Liver (tissue), 3 donors: ENCODE measurements at regions not wholly inside any gene's neighbourhood (a gene's known extent, or its start where the extent isn't known, plus 50 kb on each side); places are given as distances from the start of the nearest gene placed in this dataset.

Experiments
- EGR1 ChIP-seq, 2 donors: IDR thresholded peaks; 2 replicates each; pipeline ENCODE4 v1.6.1; 2016 to 2018; ENCODE audit warnings: antibody characterized with exemption in 2 of 2, low read depth in 2 of 2
- FOXA1 ChIP-seq: IDR thresholded peaks from 2 replicates; pipeline ENCODE4 v1.6.1; 2016; ENCODE audit warnings: antibody characterized with exemption
- GABPA ChIP-seq, 2 donors: IDR thresholded peaks in 1 of 2; conservative IDR thresholded peaks in 1 of 2; 2 replicates each; pipeline ENCODE4 v1.6.1; 2016; ENCODE audit warnings: antibody characterized with exemption in 2 of 2, mild to moderate bottlenecking in 1 of 2, moderate library complexity in 1 of 2
- HNF4A ChIP-seq, 2 donors: conservative IDR thresholded peaks; 2 replicates each; pipeline ENCODE4 v1.6.1; 2016; ENCODE audit warnings: antibody characterized with exemption in 2 of 2, mild to moderate bottlenecking in 2 of 2
- JUND ChIP-seq, 2 donors: IDR thresholded peaks; 2 replicates each; pipeline ENCODE4 v1.6.1; 2016; ENCODE audit warnings: antibody characterized with exemption in 2 of 2
- NR2F2 ChIP-seq: IDR thresholded peaks from 2 replicates; pipeline ENCODE4 v1.6.1; 2016; ENCODE audit warnings: antibody characterized with exemption
- RAD21 ChIP-seq, 2 donors: IDR thresholded peaks; 2 replicates each; pipeline ENCODE4 v1.6.1; 2016; ENCODE audit warnings: antibody characterized with exemption in 2 of 2, mild to moderate bottlenecking in 2 of 2
- RXRA ChIP-seq, 2 donors: IDR thresholded peaks; 2 replicates each; pipeline ENCODE4 v1.6.1; 2017 to 2018; ENCODE audit warnings: antibody characterized with exemption in 2 of 2, mild to moderate bottlenecking in 1 of 2
- TAF1 ChIP-seq: conservative IDR thresholded peaks from 2 replicates; pipeline ENCODE4 v1.6.1; 2016; ENCODE audit warnings: antibody characterized with exemption, mild to moderate bottlenecking
- YY1 ChIP-seq: IDR thresholded peaks from 2 replicates; pipeline ENCODE4 v1.6.1; 2016; ENCODE audit warnings: antibody characterized with exemption, mild to moderate bottlenecking
- TF ChIP-seq, protein P1 (sequence below): fragments of 150-350 bp; IDR thresholded peaks from 2 replicates; pipeline ENCODE4 v1.5.1; 2017; ENCODE audit warnings: improper control_type of control experiment, low read depth, low read length; ENCODE audit not compliant: missing input control
- TF ChIP-seq, protein P2 (sequence below): IDR thresholded peaks from 2 replicates; pipeline ENCODE4 v1.6.1; 2016; ENCODE audit warnings: antibody characterized with exemption
- TF ChIP-seq, protein P3 (sequence below): IDR thresholded peaks from 2 replicates; pipeline ENCODE4 v1.6.1; 2016; ENCODE audit warnings: antibody characterized with exemption
- donor health status: healthy.
- donor health status: healthy.

DNA sequence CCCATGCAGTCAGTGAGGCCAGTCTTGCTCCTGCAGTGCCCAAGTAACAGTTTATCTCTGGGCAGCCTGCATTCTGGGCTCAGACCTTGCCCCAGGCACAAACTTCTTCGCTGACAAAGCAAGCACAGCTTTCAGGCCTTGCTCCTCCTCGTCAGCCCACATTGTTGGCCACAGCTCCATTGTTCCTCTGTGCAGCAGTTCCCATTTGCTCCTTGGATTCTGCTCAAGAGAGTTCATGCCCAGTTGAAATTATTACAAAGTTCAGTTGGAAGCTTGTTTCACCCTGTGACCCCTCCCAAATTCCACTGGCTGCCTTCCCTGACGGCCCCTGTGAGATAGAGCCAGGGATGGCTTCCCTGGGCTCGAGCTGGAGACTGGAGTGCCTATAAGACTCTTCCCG lies 163.4 kb upstream of the DDHD1 start:
- TF ChIP-seq, protein P1, sequence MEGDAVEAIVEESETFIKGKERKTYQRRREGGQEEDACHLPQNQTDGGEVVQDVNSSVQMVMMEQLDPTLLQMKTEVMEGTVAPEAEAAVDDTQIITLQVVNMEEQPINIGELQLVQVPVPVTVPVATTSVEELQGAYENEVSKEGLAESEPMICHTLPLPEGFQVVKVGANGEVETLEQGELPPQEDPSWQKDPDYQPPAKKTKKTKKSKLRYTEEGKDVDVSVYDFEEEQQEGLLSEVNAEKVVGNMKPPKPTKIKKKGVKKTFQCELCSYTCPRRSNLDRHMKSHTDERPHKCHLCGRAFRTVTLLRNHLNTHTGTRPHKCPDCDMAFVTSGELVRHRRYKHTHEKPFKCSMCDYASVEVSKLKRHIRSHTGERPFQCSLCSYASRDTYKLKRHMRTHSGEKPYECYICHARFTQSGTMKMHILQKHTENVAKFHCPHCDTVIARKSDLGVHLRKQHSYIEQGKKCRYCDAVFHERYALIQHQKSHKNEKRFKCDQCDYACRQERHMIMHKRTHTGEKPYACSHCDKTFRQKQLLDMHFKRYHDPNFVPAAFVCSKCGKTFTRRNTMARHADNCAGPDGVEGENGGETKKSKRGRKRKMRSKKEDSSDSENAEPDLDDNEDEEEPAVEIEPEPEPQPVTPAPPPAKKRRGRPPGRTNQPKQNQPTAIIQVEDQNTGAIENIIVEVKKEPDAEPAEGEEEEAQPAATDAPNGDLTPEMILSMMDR: no peak
- TF ChIP-seq, protein P2, sequence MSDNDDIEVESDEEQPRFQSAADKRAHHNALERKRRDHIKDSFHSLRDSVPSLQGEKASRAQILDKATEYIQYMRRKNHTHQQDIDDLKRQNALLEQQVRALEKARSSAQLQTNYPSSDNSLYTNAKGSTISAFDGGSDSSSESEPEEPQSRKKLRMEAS: no peak
- TF ChIP-seq, protein P3, sequence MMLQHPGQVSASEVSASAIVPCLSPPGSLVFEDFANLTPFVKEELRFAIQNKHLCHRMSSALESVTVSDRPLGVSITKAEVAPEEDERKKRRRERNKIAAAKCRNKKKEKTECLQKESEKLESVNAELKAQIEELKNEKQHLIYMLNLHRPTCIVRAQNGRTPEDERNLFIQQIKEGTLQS: no peak
- TF ChIP-seq GABPA (IDR thresholded peaks at IDR 0.05 in 1 of 2, conservative IDR thresholded peaks at IDR 0.05 in 1 of 2) (no peak), TAF1 (no peak), FOXA1 (no peak), HNF4A (conservative IDR thresholded peaks at IDR 0.05) (no peak), NR2F2 (no peak), RXRA (IDR thresholded peaks at IDR 0.05) (no peak), RAD21 (IDR thresholded peaks at IDR 0.05) (no peak), YY1 (no peak), JUND (IDR thresholded peaks at IDR 0.05) (no peak), EGR1 (IDR thresholded peaks at IDR 0.05; ENCODE audit: low read depth in 2 of 2) (no peak)
